ENCODE measurements at regions not wholly inside any gene's neighbourhood (a gene's known extent, or its start where the extent isn't known, plus 50 kb on each side); places are given as distances from the start of the nearest gene placed in this dataset.

DNA sequence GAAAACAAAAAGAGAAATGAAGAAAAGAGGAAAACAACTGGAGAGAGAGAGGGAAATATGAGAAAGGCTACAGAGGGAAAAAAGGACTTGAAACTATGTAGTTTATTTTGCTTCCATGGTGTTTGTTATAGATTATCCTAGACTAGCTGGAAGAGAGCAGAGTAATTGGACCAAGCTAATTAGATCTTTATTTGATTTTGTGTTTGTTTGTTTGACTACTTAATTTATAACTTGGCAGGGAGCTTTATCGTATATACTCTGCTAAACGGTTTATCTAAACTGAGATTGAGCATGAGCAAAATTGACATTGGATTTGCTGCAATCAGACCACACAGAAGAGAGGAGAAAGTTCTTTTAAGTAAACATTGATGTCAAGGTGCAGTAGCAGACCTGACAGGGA lies 443.8 kb upstream of the USP24 start:
- in situ Hi-C loops (cut with MboI; ENCODE audit: low sequenced_read_pairs) = no loop called here

DNA sequence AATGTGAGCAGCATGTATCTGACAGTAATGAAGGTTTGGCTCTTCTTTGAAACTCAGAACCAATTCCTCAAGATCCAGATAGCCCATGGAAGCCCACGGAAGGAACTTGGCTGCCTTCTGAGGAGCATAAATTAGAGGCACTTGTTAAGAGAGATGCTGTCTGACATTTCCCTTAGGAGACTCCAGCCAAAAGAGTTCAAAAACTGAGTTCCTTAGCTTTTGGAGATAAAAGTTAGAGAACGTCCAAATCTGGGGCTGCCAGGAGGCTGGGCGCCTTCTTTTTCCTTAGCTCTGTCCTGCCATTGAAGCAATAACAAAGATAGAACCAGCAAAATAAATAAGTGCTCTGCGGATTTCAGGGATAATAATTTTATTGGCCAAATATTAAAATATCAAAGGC lies 439.6 kb upstream of the USP24 start:
- in situ Hi-C loops (cut with MboI; ENCODE audit: low sequenced_read_pairs) = no loop called here

DNA sequence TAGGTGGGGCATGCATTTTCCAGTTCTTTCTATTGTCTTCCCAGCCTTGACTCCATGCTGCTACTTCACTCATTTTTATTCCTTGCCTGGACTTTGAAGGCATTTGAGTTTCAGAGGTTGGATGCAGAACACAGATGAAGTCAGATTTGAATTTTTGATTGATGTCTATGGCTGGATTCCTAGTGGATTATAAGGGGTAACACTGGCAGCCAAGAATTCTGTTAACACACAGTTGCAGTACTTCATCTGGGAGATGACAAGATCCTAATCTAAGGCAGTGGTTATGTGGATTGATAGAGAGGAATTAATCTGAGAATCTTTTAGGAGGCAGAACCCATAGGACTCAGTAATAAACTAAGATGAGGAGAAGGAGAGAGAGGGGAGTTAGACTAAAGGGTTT lies 439.0 kb upstream of the USP24 start:
- in situ Hi-C loops (cut with MboI; ENCODE audit: low sequenced_read_pairs) = no loop called here

DNA sequence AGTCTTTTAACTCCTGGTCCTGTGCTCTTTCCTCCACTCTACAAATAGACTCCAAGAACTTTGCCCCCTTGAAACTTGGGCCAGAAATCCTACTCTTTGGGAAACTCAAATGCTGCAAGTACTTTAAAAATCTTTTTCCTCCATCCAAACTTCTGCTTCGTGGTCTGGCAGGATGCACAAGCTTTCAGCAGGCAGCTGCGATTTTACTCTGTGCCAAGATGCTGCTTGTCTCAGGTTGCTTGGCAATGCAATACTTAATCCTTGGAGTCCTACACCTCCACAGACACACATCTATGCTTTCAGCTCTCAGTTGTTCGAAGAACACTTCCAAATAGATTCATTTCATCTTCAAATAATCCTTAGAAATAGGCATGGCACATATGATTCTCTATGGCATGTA lies 435.3 kb upstream of the USP24 start:
- in situ Hi-C loops (cut with MboI; ENCODE audit: low sequenced_read_pairs) = no loop called here

DNA sequence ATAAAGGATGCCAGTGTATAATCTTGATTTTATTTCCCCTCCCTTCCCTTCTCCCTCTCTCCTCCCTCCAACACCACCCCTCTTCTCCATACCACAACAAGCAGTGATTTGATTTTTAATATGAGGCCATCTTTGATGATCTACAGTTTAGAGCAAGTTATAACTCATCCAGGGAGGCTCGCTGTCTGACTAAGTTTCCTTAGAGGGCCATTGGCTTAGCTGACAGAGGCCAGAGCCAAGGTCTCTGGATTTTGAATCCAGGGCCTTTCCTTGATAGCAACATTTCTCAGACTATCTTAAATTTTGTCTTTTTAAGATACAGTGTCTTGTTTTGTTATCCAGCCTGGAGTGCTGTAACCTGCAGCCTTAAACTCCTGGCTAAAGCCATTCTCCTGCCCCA lies 431.0 kb upstream of the USP24 start:
- in situ Hi-C loops (cut with MboI; ENCODE audit: low sequenced_read_pairs) = no loop called here

DNA sequence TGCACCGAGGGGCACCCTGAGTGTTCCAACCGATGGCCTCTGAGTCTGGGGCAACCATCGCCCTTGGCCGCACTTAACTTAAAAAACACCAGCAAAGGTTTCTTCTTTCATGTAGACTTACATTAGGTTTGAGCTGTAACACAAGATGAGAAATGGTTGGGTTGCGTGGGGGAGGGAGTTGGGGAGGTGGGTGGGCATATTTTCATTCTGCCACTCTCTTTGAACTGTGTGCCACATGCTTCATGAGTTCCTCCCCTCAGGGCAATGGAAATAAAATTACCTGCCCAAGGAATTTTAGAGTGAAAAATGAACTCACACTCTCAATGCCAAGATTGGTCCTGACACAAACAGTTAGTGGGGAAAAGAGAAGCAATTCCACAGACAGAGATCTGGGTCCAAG lies 430.1 kb upstream of the USP24 start:
- in situ Hi-C loops (cut with MboI; ENCODE audit: low sequenced_read_pairs) = no loop called here

DNA sequence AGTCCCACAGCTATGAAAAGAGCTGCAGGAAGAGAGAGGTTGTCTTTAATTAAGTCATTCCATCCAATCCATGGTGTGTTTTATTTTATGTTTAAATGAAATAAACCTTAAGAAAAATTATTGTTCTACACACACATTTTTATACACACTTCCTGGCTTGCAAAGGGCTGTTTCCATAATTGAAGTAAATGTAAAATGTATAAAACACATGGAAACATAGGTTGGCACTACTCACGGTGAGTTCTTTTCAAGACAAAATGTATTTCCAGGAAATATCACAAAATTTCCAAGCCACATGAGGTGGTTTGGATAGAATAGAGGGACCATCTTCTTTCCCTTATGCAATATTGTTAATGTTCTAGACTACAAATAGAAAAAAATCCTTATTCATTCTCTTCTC lies 426.8 kb upstream of the USP24 start:
- in situ Hi-C loops (cut with MboI; ENCODE audit: low sequenced_read_pairs) = no loop called here

DNA sequence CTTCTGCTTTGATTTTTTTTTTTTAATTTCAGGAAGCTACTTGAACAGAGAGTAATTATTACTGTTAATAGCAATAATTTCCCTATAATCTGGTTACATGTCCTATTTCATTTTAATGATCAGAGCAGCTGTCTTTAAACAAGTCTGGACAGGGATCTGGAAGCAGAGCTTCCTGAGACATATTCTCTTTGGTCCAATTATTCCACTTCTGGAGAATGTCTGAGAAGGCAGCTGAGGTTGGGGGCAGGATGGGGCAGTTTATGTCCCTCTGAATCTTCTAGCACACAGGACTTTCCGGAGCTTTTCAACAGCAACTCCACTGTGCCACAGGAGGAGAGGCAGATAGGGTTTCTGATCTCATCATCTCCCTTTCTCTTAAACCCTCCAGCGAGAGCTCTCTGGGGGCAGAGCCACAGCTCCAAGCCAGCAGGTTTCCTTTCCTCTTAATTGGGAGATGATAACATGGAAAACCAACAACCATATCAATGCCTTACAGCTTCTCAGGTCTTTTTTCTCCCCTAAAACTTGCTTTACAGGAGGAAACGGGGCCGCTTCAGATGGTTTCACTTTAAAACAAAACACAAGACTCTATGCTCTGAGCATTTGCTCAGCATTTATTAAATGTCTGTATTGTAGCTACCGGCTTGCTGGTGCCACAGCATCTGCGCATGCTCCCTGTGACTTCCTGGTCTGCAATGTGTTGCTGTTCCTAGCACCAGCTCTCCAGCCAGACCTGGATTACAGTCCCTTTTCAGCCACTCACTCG lies 425.7 kb upstream of the USP24 start:
- in situ Hi-C loops (cut with MboI; ENCODE audit: low sequenced_read_pairs) = no loop called here

DNA sequence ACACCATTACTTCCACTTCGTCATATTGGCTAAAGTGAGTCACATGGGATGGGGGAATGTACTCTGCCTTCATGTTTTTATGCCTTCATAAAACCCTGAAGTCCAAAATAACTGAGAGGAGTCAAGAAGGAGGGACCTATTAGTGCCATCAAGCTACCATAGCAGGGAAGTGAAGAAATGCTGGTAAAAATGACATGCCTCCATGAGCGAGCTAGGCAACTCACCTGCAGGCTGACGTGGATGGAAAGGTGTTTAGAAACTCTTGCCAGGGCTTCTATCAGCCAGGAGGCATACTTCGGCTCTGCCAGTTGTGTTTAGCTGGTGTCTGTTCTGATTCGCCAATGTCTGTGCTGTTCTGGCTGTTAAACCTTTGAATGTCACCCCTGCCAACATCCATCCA lies 424.4 kb upstream of the USP24 start:
- in situ Hi-C loops (cut with MboI; ENCODE audit: low sequenced_read_pairs) = no loop called here

DNA sequence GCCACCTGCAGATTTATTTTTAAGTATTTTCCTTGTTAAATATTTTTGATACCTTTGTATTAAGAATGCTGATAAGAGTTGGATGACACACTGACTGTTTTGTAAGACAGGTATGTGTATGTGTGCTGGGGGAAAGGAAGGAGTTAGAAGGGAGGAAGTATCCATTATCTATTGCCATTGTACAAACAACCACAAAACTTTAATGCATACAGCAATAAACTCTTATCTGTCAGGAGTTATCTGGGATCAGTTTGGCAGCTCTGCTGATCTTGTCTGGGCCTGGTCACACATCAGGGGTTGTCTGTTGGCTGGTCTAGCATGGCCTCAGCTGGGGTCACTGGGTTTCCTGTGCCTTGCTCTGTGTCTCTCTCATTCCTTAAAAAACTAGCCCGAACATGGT lies 423.9 kb upstream of the USP24 start:
- in situ Hi-C loops (cut with MboI; ENCODE audit: low sequenced_read_pairs) = no loop called here

DNA sequence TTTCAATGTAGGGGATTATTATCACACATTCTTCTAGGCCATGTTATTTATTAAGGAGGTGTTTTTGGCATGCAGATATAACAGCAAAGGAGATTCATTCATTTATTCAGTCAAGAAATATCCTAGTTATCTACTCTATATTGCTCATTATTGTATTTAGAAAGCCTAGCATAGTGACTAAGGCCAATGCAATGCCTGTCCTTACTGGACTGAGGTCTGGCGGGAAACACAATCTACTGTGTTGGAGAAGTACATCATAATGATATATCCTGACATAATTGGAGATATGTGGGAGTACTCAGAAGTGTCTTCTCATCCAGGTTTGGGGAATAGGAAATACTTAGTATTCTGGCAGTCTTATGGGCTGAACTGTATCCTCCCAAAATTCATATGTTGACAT lies 421.5 kb upstream of the USP24 start:
- in situ Hi-C loops (cut with MboI; ENCODE audit: low sequenced_read_pairs) = no loop called here

DNA sequence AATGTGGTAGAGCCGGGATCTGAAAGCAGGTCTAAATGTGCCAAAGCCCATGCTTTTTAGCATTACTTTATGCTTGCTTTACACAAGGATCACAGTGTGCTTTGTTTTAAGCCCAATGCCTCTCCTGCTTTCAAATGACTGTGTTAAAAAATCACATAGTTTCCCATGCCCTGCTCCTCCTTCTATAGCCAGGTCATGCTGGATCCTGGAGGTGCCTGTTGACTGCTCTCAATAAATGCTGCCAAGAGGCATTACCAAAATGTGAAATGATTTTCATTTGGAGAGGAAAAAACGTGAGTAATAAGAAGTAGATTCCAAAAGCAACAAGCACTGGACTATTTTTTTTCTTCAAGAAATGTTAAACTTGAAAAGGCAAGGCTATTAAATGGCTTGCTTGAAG lies 420.7 kb upstream of the USP24 start:
- in situ Hi-C loops (cut with MboI; ENCODE audit: low sequenced_read_pairs) = no loop called here

DNA sequence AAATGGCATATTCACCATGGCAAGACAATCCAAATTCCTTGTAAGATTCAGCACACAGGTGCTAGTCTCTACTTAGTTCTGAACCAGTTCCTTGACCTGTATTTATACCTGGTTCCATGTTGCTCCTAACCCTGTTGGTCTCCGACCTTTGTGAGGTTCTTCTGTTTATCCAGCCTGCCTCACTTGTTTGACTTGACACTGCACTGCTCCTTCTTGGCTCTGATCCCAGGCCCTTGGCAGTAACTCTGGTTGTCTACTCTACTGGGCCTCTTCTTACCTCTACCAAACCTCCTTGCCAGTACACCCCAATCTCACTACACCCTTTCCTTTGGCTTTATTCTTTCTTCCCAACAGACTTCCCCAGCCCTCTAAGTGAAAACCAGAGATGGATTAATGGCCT lies 419.4 kb upstream of the USP24 start:
- in situ Hi-C loops (cut with MboI; ENCODE audit: low sequenced_read_pairs) = no loop called here

DNA sequence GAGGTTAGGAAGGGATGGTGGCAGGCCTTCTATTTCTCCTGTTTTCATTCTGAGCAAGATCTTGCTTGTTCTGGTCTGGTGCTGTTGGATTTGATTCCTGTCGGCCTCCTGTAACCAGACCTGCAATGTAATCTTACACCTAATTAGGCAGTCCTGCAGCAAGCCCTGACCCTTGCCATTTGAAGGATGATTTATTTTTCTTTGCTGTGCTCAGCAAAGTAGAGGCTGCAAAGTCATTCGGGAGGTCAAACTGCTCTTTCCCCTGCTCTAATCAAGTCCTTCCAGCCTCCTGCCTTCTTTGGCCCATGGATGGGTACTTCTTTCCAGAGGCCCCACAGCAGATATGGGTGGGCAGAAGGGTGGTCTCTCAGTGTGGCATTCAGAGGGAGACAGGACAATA lies 417.7 kb upstream of the USP24 start:
- in situ Hi-C loops (cut with MboI; ENCODE audit: low sequenced_read_pairs) = no loop called here

DNA sequence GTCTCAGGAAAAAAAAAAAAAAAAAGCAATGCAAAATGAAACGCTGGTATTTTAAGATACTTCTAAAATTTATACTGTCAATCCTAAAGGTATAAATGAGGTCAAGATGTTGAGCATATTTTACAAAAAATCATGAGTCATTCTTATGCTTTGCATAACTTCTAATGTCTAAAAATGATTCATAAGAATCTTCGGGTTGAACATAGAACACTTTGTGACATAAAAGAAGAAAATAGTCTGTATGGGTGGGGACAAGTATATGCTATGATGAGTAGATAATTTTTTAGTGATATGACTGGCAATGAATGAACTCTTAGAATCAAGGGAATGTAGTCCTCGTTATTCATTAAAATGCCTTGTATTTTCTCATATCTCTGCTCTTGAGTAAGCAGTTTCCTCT lies 416.9 kb upstream of the USP24 start:
- in situ Hi-C loops (cut with MboI; ENCODE audit: low sequenced_read_pairs) = no loop called here

DNA sequence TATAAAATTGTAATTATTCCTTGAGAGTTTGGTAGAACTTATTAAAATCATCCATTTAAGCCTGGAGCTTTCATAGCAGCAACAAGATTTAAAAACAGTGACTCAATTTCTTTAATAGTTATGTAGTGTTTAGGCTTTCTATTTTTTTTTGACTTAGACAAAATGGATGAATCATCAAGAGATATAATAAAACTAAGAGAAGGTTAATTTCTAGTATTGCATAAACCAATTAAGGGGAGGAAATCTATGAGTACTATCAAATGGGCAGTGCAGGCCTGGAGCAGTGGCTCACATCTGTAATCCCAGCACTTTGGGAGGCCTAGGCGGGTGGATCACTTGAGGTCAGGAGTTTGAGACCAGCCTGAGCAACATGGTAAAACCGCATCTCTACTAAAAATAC lies 416.3 kb upstream of the USP24 start:
- in situ Hi-C loops (cut with MboI; ENCODE audit: low sequenced_read_pairs) = no loop called here

DNA sequence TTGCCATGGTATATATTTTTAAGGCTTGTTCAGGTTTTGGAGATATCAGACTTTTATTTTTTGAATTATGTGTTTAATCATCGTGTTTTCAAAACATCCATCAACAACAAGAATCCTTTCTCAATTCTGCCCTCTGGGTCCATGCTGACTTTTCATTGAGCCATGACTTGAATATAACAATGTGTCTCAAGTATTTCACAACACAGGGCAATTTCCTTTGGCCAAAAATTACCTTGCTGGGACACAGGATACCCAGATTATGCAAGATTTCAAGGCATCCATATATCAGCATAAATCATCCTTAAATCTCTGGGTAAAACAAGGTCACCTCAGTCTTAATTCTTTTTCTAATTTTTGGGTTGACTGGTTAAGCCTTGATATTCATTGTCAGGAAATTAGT lies 411.2 kb upstream of the USP24 start:
- in situ Hi-C loops (cut with MboI; ENCODE audit: low sequenced_read_pairs) = no loop called here

DNA sequence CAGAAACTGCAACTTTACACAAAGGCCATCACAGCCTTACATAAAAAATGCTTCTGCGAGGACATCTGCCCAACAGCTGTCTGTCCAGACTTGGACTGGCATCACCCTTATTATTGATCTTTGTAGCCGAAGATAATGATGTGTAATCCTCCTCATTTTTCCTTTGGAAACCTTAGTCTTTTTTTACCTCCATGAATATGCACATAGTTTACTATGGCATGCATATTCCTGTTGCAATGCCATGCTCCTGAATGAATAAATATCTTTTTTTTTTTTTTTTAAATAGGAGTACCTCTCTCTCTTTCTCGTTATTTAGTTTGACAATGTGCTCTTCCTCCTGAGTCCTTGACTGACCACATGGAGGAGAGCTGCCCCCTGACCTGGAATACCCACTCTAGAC lies 409.6 kb upstream of the USP24 start:
- in situ Hi-C loops (cut with MboI; ENCODE audit: low sequenced_read_pairs) = no loop called here

DNA sequence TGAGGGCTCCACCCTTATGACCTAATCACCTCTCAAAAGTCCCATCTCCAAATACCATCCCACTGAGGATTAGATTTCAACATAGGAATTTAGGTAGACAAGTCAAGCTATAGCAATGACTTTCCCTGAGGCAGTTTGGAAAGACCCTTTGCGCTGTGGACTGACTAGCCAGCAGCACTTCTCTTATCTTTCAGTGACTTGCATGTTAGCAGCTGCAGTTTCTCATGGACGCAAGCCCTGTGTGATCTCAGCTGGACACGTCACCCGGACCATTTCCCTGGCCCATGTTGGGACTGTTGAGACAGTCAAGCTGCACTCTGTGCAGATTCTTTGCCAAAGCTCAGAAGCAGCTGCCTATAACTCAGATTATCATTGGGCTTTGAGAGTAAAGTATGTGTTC lies 408.1 kb upstream of the USP24 start:
- in situ Hi-C loops (cut with MboI; ENCODE audit: low sequenced_read_pairs) = no loop called here

DNA sequence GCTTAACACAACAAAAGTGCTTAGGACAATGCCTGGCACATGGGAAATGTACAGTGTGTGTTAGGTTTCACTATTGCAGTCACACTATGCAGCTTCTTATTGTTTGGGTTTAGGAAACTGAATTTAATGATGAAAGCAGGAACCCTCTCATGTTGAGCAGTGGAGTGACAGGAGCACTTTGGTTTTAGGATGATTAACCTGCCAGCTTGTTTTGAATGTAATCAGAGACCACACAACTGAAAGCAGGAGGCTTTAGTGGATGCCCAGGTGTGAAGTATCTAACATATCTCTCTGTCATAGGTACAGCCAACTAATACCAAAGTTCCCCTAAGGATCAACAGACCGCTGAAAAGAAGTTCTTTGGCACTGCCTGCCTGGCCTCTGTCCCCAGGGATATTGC lies 406.9 kb upstream of the USP24 start:
- in situ Hi-C loops (cut with MboI; ENCODE audit: low sequenced_read_pairs) = no loop called here

DNA sequence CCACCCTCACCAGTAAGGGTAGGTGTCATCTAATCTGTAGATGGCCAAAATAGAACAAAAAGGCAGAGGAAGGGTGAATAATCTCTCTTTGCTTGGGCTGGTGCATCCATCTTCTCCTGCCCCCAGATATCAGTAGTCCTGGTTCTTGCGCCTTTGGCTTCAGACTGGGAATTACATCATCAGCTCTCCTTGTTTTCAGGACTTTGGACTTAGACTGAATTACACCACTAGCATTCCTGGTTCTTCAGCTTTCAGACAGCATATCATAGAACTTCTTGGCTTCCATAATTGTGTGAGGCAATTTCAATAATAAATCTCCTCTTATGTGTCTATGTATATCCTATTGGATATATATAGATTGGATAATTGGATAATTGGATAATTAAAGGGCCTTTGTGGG lies 403.0 kb upstream of the USP24 start:
- in situ Hi-C loops (cut with MboI; ENCODE audit: low sequenced_read_pairs) = no loop called here

DNA sequence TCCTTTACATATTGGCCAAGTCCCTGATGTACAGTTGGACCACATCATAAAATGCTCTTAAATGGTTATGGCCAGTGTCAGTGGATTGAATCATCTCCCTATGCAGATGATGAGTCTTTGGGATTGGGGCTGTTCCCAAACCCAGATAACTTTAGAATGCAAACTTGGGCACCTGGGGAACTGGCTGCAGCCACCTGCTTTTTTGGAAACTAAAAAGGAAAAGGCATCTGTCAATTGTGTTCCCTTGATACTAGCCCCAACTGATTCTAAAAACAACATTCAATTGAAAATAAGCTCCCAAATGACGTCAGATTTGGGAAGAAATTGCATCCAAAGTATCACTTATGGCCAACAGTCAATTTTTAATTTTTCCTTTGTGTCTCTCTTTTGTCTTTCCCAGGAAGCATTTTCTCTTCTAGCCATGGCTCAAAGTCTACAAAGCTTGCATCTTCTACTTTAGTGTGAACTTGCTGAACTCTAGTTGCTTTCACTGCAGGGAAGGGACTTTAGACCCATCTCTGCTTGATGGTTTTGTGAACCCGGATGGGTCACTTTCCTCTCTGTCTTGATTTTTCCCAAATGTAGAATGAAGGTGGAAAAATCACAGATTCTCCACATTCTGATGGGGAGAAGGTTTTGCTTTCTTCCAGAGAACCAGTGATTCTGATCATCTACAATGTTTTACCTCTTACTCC lies 402.3 kb upstream of the USP24 start:
- in situ Hi-C loops (cut with MboI; ENCODE audit: low sequenced_read_pairs) = no loop called here

DNA sequence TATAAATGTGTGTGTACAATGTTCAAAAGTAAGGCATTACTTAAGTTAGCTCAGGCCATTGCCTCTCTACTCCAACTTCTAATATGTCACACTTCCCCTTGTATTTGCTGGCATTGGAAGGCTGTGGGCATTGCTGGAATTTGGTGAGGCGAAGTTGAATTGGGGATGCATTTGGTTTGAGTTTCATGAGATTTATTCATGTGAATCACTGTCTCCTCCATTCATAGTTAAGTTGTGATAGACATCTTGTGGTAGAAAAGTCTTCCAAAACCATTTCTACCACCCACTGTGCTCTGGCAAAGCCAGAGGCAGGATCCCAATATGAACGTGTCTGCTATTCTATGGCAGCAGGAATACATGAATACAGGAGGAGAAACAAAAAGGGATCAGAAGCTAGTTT lies 397.8 kb upstream of the USP24 start:
- in situ Hi-C loops (cut with MboI; ENCODE audit: low sequenced_read_pairs) = no loop called here
